Mesenchymal stem cell (in vitro differentiated cells and primary cell): ENCODE measurements at regions not wholly inside any gene's neighbourhood (a gene's known extent, or its start where the extent isn't known, plus 50 kb on each side); places are given as distances from the start of the nearest gene placed in this dataset.
"Not testable (repeated sequence)": the region's sequence is repeated elsewhere in the genome, so short reads cannot be mapped to it uniquely, and the experiment has no call there.

Experiments used
- DNase-seq: peaks from one replicate; pipeline ENCODE4 v3.0.0-alpha.2; 2013
- H2AFZ ChIP-seq: one replicate; pipeline ENCODE4 v1.6.1; 2013; ENCODE audit warnings: low read depth, mild to moderate bottlenecking, control low read depth, inconsistent platforms, low read length, moderate library complexity
- H2AK5ac ChIP-seq: 2 replicates; pipeline ENCODE4 v1.6.1; 2013; ENCODE audit warnings: low read length, moderate library complexity, mild to moderate bottlenecking, inconsistent platforms; ENCODE audit not compliant: severe bottlenecking
- H2BK120ac ChIP-seq: one replicate; pipeline ENCODE4 v1.6.1; 2013; ENCODE audit warnings: low read depth, mild to moderate bottlenecking, inconsistent platforms, low read length, moderate library complexity
- H2BK12ac ChIP-seq, 2 experiments: one replicate each; pipeline ENCODE4 v1.6.1; 2013; ENCODE audit warnings: inconsistent platforms in 2 of 2, low read length in 2 of 2, mild to moderate bottlenecking in 2 of 2, moderate library complexity in 2 of 2, control low read depth in 1 of 2
- H2BK15ac ChIP-seq: one replicate; pipeline ENCODE4 v1.6.1; 2013; ENCODE audit warnings: mild to moderate bottlenecking, low read depth, inconsistent platforms; ENCODE audit not compliant: poor library complexity, severe bottlenecking
- H2BK5ac ChIP-seq: 2 replicates; pipeline ENCODE4 v1.6.1; 2013; ENCODE audit warnings: low read depth, mild to moderate bottlenecking, low read length, control low read depth, inconsistent platforms; ENCODE audit not compliant: poor library complexity, severe bottlenecking
- H3K14ac ChIP-seq, 2 experiments: one replicate each; pipeline ENCODE4 v1.6.1; 2013; ENCODE audit warnings: inconsistent platforms in 2 of 2, low read length in 2 of 2, control low read depth in 1 of 2, mild to moderate bottlenecking in 1 of 2, moderate library complexity in 1 of 2
- H3K18ac ChIP-seq, 2 experiments: one replicate each; pipeline ENCODE4 v1.6.1; 2013; ENCODE audit warnings: inconsistent platforms in 2 of 2, low read length in 2 of 2, control low read depth in 1 of 2, low read depth in 1 of 2, mild to moderate bottlenecking in 1 of 2
- H3K23ac ChIP-seq, 2 experiments: one replicate each; pipeline ENCODE4 v1.6.1; 2013; ENCODE audit warnings: inconsistent platforms in 2 of 2, low read length in 2 of 2, mild to moderate bottlenecking in 2 of 2, moderate library complexity in 2 of 2, control low read depth in 1 of 2
- H3K27ac ChIP-seq: 2 replicates; pipeline ENCODE4 v1.5.1; 2013; ENCODE audit warnings: mild to moderate bottlenecking, moderate library complexity, low read length, control low read depth, inconsistent platforms; ENCODE audit not compliant: poor library complexity, severe bottlenecking
- H3K27me3 ChIP-seq, 2 experiments: 2 replicates each; pipeline versions ENCODE4 v1.6.1 to v1.7.0; 2013; ENCODE audit warnings: low read length in 2 of 2, mild to moderate bottlenecking in 2 of 2, moderate library complexity in 2 of 2, control low read depth in 1 of 2, inconsistent platforms in 1 of 2; ENCODE audit not compliant: control insufficient read depth in 1 of 2, insufficient read depth in 1 of 2
- H3K36me3 ChIP-seq, 2 experiments: 2 replicates each; pipeline versions ENCODE4 v1.6.1 to v1.7.0; 2013; ENCODE audit warnings: low read length in 2 of 2, control low read depth in 1 of 2, inconsistent platforms in 1 of 2, low read depth in 1 of 2, mild to moderate bottlenecking in 1 of 2; ENCODE audit not compliant: insufficient read depth in 2 of 2, control insufficient read depth in 1 of 2
- H3K4ac ChIP-seq, 2 experiments: one replicate each; pipeline ENCODE4 v1.6.1; 2013; ENCODE audit warnings: inconsistent platforms in 2 of 2, low read length in 2 of 2, mild to moderate bottlenecking in 2 of 2, moderate library complexity in 2 of 2, control low read depth in 1 of 2, low read depth in 1 of 2
- H3K4me1 ChIP-seq: 2 replicates; pipeline ENCODE4 v1.6.1; 2013; ENCODE audit warnings: low read depth, low read length, control low read depth; ENCODE audit not compliant: control insufficient read depth, insufficient read depth
- H3K4me2 ChIP-seq: 2 replicates; pipeline ENCODE4 v1.6.1; 2013; ENCODE audit warnings: low read length, mild to moderate bottlenecking, inconsistent platforms; ENCODE audit not compliant: poor library complexity, severe bottlenecking
- H3K4me3 ChIP-seq, 2 experiments: 2 replicates each; pipeline versions ENCODE4 v1.5.1 to v1.7.0; 2013; ENCODE audit warnings: low read length in 2 of 2, mild to moderate bottlenecking in 2 of 2, control low read depth in 1 of 2, low read depth in 1 of 2; ENCODE audit not compliant: insufficient read depth in 1 of 2
- H3K79me1 ChIP-seq: replicated peaks from 2 replicates; pipeline ENCODE4 v1.6.1; 2013; ENCODE audit warnings: mild to moderate bottlenecking, control low read depth, low read length, inconsistent platforms; ENCODE audit not compliant: poor library complexity, severe bottlenecking
- H3K9ac ChIP-seq: 2 replicates; pipeline ENCODE4 v1.7.0; 2013; ENCODE audit warnings: mild to moderate bottlenecking, low read length, moderate library complexity
- H3K9me3 ChIP-seq: 2 replicates; pipeline ENCODE4 v1.7.0; 2013; ENCODE audit warnings: mild to moderate bottlenecking, low read length; ENCODE audit not compliant: control insufficient read depth
- H4K8ac ChIP-seq: one replicate; pipeline ENCODE4 v1.6.1; 2013; ENCODE audit warnings: inconsistent platforms, mild to moderate bottlenecking, low read length, moderate library complexity
- H4K91ac ChIP-seq: one replicate; pipeline ENCODE4 v1.6.1; 2013; ENCODE audit warnings: mild to moderate bottlenecking, low read length, inconsistent platforms
- WGBS: methylation state at CpG from one replicate; pipeline ENCODE4 v1.1.7; 2013; ENCODE audit warnings: mixed read lengths; 5-methylcytosine and 5-hydroxymethylcytosine counted together

- WGBS = 96% methylated on average over 3 of the region's 3 CpGs
- Histone ChIP-seq H4K8ac (no peak overlapping the region), H3K14ac (no peak overlapping the region), H2BK120ac (no peak overlapping the region), H2BK5ac (no peak overlapping the region), H4K91ac (no peak overlapping the region), H3K4me1 (no peaks in the 10 kb centered on the region), H3K9ac (no peak overlapping the region), H2AK5ac (no peak overlapping the region), H2AFZ (no peak overlapping the region), H3K79me1 (no peaks in the 10 kb centered on the region), H3K23ac (no peak overlapping the region), H3K27me3 (no peaks in the 10 kb centered on the region), H3K4ac (no peak overlapping the region), H3K4me2 (no peak overlapping the region), H3K4me3 (no peak overlapping the region), H3K36me3 (no peaks in the 10 kb centered on the region), H3K27ac (no peak overlapping the region), H2BK12ac (no peak overlapping the region), H2BK15ac (no peak overlapping the region), H3K18ac (no peak overlapping the region), H3K9me3 (no peaks in the 10 kb centered on the region)
- DNase-seq = no peak
Observed at GRCh38 chr6:86147311-86147710, 504.6 kb upstream of the SYNCRIP start.

- H3K23ac ChIP-seq, H3K4ac ChIP-seq, H3K79me1 ChIP-seq, DNase-seq, H4K8ac ChIP-seq, H2AK5ac ChIP-seq, H3K4me3 ChIP-seq, H3K27ac ChIP-seq, H3K27me3 ChIP-seq, H3K9me3 ChIP-seq, H4K91ac ChIP-seq, H2BK5ac ChIP-seq, H3K18ac ChIP-seq, H2BK12ac ChIP-seq, H3K4me2 ChIP-seq, H2AFZ ChIP-seq, H3K36me3 ChIP-seq, H3K9ac ChIP-seq, H3K14ac ChIP-seq, H3K4me1 ChIP-seq, H2BK15ac ChIP-seq, H2BK120ac ChIP-seq: not testable (repeated sequence)
- WGBS = 18% methylated on average over 3 of the region's 3 CpGs
Observed at GRCh38 chr6:86146751-86147150, 504.1 kb upstream of the SYNCRIP start.

GRCh38 chr6:86142326-86142725 is 499.6 kb upstream of the SYNCRIP start:
- Histone ChIP-seq H3K4me3 (no peak overlapping the region), H3K4me1 (no peaks in the 10 kb centered on the region), H3K79me1 (no peaks in the 10 kb centered on the region), H3K9me3 (peaks cover 2% of the 10 kb centered on the region), H2BK5ac (no peak overlapping the region), H3K9ac (no peak overlapping the region), H3K18ac (no peak overlapping the region), H3K4me2 (no peak overlapping the region), H3K36me3 (no peaks in the 10 kb centered on the region), H3K23ac (no peak overlapping the region), H3K14ac (no peak overlapping the region), H3K4ac (no peak overlapping the region), H2BK120ac (no peak overlapping the region), H2BK15ac (no peak overlapping the region), H4K91ac (no peak overlapping the region), H4K8ac (no peak overlapping the region), H2AK5ac (no peak overlapping the region), H2AFZ (no peak overlapping the region), H3K27ac (no peak overlapping the region), H3K27me3 (no peaks in the 10 kb centered on the region), H2BK12ac (no peak overlapping the region)
- no peak for DNase-seq
- 53% methylated on average over 2 of the region's 2 CpGs for WGBS

DNA sequence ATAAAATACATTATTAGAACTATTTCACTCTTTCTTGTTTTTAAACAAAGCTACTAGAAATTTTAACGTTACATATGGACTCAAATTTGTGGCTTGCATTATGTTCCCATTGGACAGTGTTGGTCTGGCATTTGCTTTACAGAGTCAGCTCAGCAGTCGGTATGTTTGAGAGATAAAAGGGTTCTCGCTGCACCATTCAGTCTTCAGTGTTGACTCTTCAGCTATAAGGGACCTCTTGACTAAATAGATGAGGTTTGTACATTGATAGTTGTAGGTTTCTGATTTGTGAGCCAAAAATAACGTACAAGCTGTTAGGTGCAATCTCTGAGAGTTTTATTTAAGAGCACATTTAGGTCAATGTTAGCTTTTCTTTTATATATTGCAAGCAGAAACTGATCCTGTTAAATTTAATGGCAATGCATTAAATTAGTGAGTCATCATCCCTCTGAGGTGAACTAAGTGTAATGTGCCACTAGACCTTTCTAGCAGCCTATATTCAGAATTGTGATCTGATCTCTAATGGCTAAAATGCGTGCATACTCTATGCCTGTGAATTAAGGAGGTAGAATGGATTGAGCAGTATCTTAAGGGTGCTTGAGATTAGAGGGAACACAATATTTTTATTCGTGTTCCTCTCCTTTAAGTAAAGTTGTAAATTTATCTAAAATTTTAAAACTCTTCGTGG is 485.6 kb upstream of the SYNCRIP start:
- no peak overlapping the region for H4K91ac ChIP-seq
- H2BK12ac ChIP-seq = no peak overlapping the region
- no peak overlapping the region for H3K4me3 ChIP-seq
- no peak overlapping the region for H3K27ac ChIP-seq
- no peak overlapping the region for H3K18ac ChIP-seq
- no peak overlapping the region for H2AK5ac ChIP-seq
- H2BK5ac ChIP-seq = no peak overlapping the region
- no peaks in the 10 kb centered on the region for H3K36me3 ChIP-seq
- H3K79me1 ChIP-seq = no peaks in the 10 kb centered on the region
- H3K23ac ChIP-seq = no peak overlapping the region
- no peak overlapping the region for H2BK15ac ChIP-seq
- no peak overlapping the region for H3K9ac ChIP-seq
- H3K4ac ChIP-seq = no peak overlapping the region
- H3K9me3 ChIP-seq = peaks cover 14% of the 10 kb centered on the region
- H2BK120ac ChIP-seq = no peak overlapping the region
- no peak overlapping the region for H3K4me2 ChIP-seq
- no peak for DNase-seq
- 51% methylated on average over 4 of the region's 7 CpGs for WGBS
- H4K8ac ChIP-seq = no peak overlapping the region
- no peaks in the 10 kb centered on the region for H3K4me1 ChIP-seq
- no peaks in the 10 kb centered on the region for H3K27me3 ChIP-seq
- H2AFZ ChIP-seq = no peak overlapping the region
- no peak overlapping the region for H3K14ac ChIP-seq
